Lung (tissue), 11 donors: ENCODE measurements at regions not wholly inside any gene's neighbourhood (a gene's known extent, or its start where the extent isn't known, plus 50 kb on each side); places are given as distances from the start of the nearest gene placed in this dataset.

Experiments
- ATAC-seq: fragments of 200-7000 bp; cut with Tn5 transposase; one replicate; pipeline ENCODE4 v1.9.1; 2020; ENCODE audit warnings: moderate number of reproducible peaks; ENCODE audit not compliant: insufficient read depth, low FRiP score
- DNase-seq, 3 donors: peaks; one replicate each; pipeline ENCODE4 v3.0.0-alpha.2; 2013 to 2017
- H3K27ac ChIP-seq, 2 donors: one replicate each; pipeline ENCODE4 v1.5.1; 2013; ENCODE audit warnings: mild to moderate bottlenecking in 2 of 2, moderate library complexity in 2 of 2, control low read depth in 1 of 2, inconsistent platforms in 1 of 2, low read depth in 1 of 2, low read length in 1 of 2
- H3K27me3 ChIP-seq, 3 donors: one replicate each; pipeline ENCODE4 v1.5.1; 2013; ENCODE audit warnings: low read length in 2 of 3; ENCODE audit not compliant: control insufficient read depth in 3 of 3, insufficient read depth in 3 of 3
- H3K36me3 ChIP-seq, 4 donors: one replicate each; pipeline ENCODE4 v1.5.1; 2013; ENCODE audit warnings: low read length in 4 of 4, mild to moderate bottlenecking in 1 of 4, moderate library complexity in 1 of 4; ENCODE audit not compliant: control insufficient read depth in 4 of 4, insufficient read depth in 4 of 4
- H3K4me1 ChIP-seq, 5 donors: one replicate each; pipeline ENCODE4 v1.5.1; 2013; ENCODE audit warnings: low read length in 5 of 5, mild to moderate bottlenecking in 2 of 5, moderate library complexity in 1 of 5; ENCODE audit not compliant: control insufficient read depth in 5 of 5, insufficient read depth in 5 of 5
- H3K4me3 ChIP-seq: one replicate; pipeline ENCODE4 v1.5.1; 2013; ENCODE audit warnings: mild to moderate bottlenecking, control low read depth, moderate library complexity
- H3K9ac ChIP-seq, 2 donors: one replicate each; pipeline ENCODE4 v1.5.1; 2013; ENCODE audit warnings: low read length in 2 of 2, control low read depth in 1 of 2; ENCODE audit not compliant: insufficient read depth in 1 of 2
- H3K9me3 ChIP-seq, 4 donors: one replicate each; pipeline ENCODE4 v1.5.1; 2013; ENCODE audit warnings: low read length in 3 of 4, mild to moderate bottlenecking in 1 of 4, moderate library complexity in 1 of 4; ENCODE audit not compliant: control insufficient read depth in 4 of 4, insufficient read depth in 3 of 4
- WGBS, 2 donors: extraction: QIAGEN DNeasy Blood & Tissue Kit; methylation state at CpG; one replicate each; pipeline ENCODE4 v1.1.7; 2013; 5-methylcytosine and 5-hydroxymethylcytosine counted together
- TF ChIP-seq, protein P1 (sequence below): IDR thresholded peaks from 2 replicates; pipeline ENCODE4 v1.5.1; 2012; ENCODE audit warnings: mild to moderate bottlenecking; ENCODE audit errors: control extremely low read depth, extremely low read depth
- donor health status: control.
- donor health status: control.
- donor health status: Bipolar disorder and iron deficiency.
- donor health status: healthy.
- donor health status: DM: yes; HTN: yes; CAD: no.

DNA sequence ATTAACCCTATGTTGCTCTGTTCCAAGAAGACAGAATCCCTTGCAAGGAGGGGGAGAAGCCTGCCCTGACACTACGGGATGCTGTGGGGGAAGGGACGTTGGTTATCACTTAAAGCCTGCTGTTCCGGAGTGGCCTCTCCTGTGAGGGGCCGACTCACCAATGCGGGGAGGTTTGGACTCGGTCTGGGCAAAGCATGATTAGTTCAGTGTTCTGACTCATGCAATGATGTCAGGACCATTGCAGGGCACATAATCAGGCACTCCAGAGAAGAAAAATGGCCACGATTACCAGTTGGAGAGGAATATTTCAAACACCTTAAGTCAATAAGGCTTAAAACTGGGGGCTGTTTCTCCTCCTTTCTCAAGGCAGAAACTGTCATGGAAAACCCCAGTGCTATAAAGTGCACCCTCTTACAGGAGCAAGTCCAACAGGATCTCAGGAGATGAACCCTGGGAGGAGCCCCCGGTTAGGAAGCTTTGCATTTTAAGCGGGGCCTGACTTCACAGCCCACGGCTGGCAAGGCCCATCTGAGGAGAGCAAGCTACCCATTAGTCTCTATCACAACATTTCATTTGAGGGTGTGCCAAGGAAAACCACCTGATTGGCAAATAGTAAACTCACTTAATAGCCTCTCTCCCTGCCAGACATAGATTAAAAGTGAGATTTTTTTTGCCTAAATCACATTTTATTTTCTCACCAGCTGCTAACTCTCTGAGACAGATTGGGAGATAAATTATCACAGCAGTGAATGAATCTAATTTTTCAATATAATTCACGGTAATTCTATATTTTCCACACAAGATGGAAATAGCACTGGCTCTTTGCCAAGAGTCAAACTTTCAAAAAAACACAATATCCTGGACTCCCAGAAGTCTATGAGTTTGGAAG is 202.5 kb downstream of the C1orf94 start:
- Histone ChIP-seq H3K27ac (no peak overlapping the region), H3K9ac (no peak overlapping the region), H3K4me1 (no peaks in the 10 kb centered on the region), H3K36me3 (no peaks in the 10 kb centered on the region), H3K4me3 (no peak overlapping the region), H3K9me3 (no peaks in the 10 kb centered on the region), H3K27me3 (no peaks in the 10 kb centered on the region)
- ATAC-seq (no peak), DNase-seq (peak in 1 of 3 donors; percentile 4)
- 38 to 58% methylated on average over 11 of the region's 11 CpGs for WGBS, 2 donors
- TF ChIP-seq, protein P1, sequence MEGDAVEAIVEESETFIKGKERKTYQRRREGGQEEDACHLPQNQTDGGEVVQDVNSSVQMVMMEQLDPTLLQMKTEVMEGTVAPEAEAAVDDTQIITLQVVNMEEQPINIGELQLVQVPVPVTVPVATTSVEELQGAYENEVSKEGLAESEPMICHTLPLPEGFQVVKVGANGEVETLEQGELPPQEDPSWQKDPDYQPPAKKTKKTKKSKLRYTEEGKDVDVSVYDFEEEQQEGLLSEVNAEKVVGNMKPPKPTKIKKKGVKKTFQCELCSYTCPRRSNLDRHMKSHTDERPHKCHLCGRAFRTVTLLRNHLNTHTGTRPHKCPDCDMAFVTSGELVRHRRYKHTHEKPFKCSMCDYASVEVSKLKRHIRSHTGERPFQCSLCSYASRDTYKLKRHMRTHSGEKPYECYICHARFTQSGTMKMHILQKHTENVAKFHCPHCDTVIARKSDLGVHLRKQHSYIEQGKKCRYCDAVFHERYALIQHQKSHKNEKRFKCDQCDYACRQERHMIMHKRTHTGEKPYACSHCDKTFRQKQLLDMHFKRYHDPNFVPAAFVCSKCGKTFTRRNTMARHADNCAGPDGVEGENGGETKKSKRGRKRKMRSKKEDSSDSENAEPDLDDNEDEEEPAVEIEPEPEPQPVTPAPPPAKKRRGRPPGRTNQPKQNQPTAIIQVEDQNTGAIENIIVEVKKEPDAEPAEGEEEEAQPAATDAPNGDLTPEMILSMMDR, result no peak

DNA sequence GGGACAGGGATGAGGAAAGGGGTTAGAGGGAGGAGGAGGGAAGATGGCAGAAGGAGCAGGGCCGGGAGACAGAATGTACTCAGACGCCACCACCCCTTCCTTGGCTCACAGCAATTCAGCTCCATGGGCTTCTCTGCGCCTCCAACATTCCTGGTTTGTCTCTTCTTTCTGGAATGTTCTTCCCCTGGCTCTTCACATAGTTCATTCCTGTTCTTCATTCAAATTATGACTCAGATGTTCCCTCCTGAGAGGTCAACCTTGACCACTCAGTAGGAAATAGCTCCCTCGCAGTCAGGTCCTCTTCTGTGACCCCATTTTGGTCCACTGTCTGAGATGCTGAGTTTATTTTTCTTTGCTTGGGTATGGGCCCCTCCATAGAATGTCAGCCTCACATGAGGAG is 203.2 kb downstream of the C1orf94 start:
- Histone ChIP-seq H3K4me3 (no peak overlapping the region), H3K9me3 (no peaks in the 10 kb centered on the region), H3K4me1 (no peaks in the 10 kb centered on the region), H3K36me3 (no peaks in the 10 kb centered on the region), H3K9ac (no peak overlapping the region), H3K27me3 (no peaks in the 10 kb centered on the region), H3K27ac (no peak overlapping the region)
- no peak for DNase-seq
- ATAC-seq, result no peak
- TF ChIP-seq, protein P1, result no peak
- 71 to 81% methylated on average over 4 of the region's 4 CpGs for WGBS, 2 donors

GRCh38 chr1:34380526-34381124 is 203.9 kb downstream of the C1orf94 start:
- H3K27me3 ChIP-seq, result no peaks in the 10 kb centered on the region
- WGBS, 2 donors, result 69 to 80% methylated on average over 12 of the region's 12 CpGs
- H3K4me3 ChIP-seq, result no peak overlapping the region
- no peaks in the 10 kb centered on the region for H3K9me3 ChIP-seq
- H3K36me3 ChIP-seq, result no peaks in the 10 kb centered on the region
- TF ChIP-seq, protein P1, result no peak
- ATAC-seq (no peak), DNase-seq (no peak)
- no peaks in the 10 kb centered on the region for H3K4me1 ChIP-seq
- H3K9ac ChIP-seq, result no peak overlapping the region
- H3K27ac ChIP-seq, result no peak overlapping the region
